MM.1S (cell line): ENCODE measurements at regions not wholly inside any gene's neighbourhood (a gene's known extent, or its start where the extent isn't known, plus 50 kb on each side); places are given as distances from the start of the nearest gene placed in this dataset.

Experiments used
- DNase-seq: peaks from one replicate; pipeline ENCODE4 v3.0.0-alpha.2; 2015
- H2AFZ ChIP-seq: fragments of 300-600 bp; sonication (generic); 2 replicates; pipeline ENCODE4 v1.6.0; 2016; ENCODE audit warnings: antibody characterized with exemption, low read length
- H3F3A ChIP-seq: fragments of 300-600 bp; sonication (generic); 2 replicates; pipeline ENCODE4 v1.6.1; 2016; ENCODE audit warnings: mild to moderate bottlenecking, antibody characterized with exemption, low read length, moderate library complexity, mixed read lengths; ENCODE audit not compliant: insufficient read depth
- H3K27ac ChIP-seq: fragments of 300-600 bp; sonication (generic); 2 replicates; pipeline ENCODE4 v1.5.1; 2016; ENCODE audit warnings: mild to moderate bottlenecking, low read length
- H3K27me3 ChIP-seq: fragments of 300-600 bp; sonication (generic); replicated peaks from 2 replicates; pipeline ENCODE4 v1.6.0; 2016; ENCODE audit warnings: low read length; ENCODE audit not compliant: insufficient read depth
- H3K36me3 ChIP-seq: fragments of 300-600 bp; sonication (generic); replicated peaks from 2 replicates; pipeline ENCODE4 v1.6.1; 2016; ENCODE audit warnings: mild to moderate bottlenecking, low read length, mixed read lengths; ENCODE audit not compliant: insufficient read depth
- H3K4me1 ChIP-seq: fragments of 300-600 bp; sonication (generic); 2 replicates; pipeline ENCODE4 v1.6.1; 2016; ENCODE audit warnings: low read length, mixed read lengths
- H3K4me2 ChIP-seq: fragments of 300-600 bp; sonication (generic); 2 replicates; pipeline ENCODE4 v1.6.0; 2016; ENCODE audit warnings: low read depth, low read length
- H3K4me3 ChIP-seq: fragments of 300-600 bp; sonication (generic); 2 replicates; pipeline ENCODE4 v1.5.1; 2016; ENCODE audit warnings: low read length, mixed read lengths
- H3K79me2 ChIP-seq: fragments of 300-600 bp; sonication (generic); 2 replicates; pipeline ENCODE4 v1.6.1; 2016; ENCODE audit warnings: mixed run types, low read length, mixed read lengths
- H3K9ac ChIP-seq: fragments of 300-600 bp; sonication (generic); 2 replicates; pipeline ENCODE4 v1.6.1; 2016; ENCODE audit warnings: low read length, mixed read lengths
- H3K9me2 ChIP-seq: fragments of 300-600 bp; sonication (generic); replicated peaks from 2 replicates; pipeline ENCODE4 v1.6.1; 2016; ENCODE audit warnings: mild to moderate bottlenecking, low read length, mixed read lengths; ENCODE audit not compliant: insufficient read depth
- H3K9me3 ChIP-seq: fragments of 300-600 bp; sonication (generic); replicated peaks from 2 replicates; pipeline ENCODE4 v1.6.1; 2016; ENCODE audit warnings: mild to moderate bottlenecking, low read length, mixed read lengths; ENCODE audit not compliant: insufficient read depth
- H4K20me1 ChIP-seq: fragments of 300-600 bp; sonication (generic); 2 replicates; pipeline ENCODE4 v1.6.1; 2016; ENCODE audit warnings: mild to moderate bottlenecking, low read length, moderate library complexity, mixed read lengths; ENCODE audit not compliant: insufficient read depth
- CTCF ChIP-seq: fragments of 300-600 bp; sonication (generic); IDR thresholded peaks from 2 replicates; pipeline ENCODE4 v1.5.1; 2016; ENCODE audit warnings: antibody characterized with exemption, low read length, mixed read lengths
- EZH2 ChIP-seq: fragments of 300-600 bp; sonication (generic); optimal IDR thresholded peaks from 2 replicates; pipeline ENCODE3; 2017; ENCODE audit warnings: low read depth, mild to moderate bottlenecking, antibody characterized with exemption, low read length, mixed read lengths
- EZH2phosphoT487 ChIP-seq: fragments of 300-600 bp; sonication (generic); IDR thresholded peaks from 2 replicates; pipeline ENCODE4 v1.6.1; 2018; ENCODE audit warnings: antibody characterized with exemption, low read length

GRCh38 chr15:70264014-70264582, 166.4 kb upstream of the TLE3 start:
- Histone ChIP-seq H3K27ac (no peak overlapping the region), H3K4me1 (peaks cover 15% of the 10 kb centered on the region), H2AFZ (no peak overlapping the region), H3K9me3 (no peaks in the 10 kb centered on the region), H3K4me2 (no peak overlapping the region), H4K20me1 (no peaks in the 10 kb centered on the region), H3K9me2 (no peaks in the 10 kb centered on the region), H3K79me2 (no peaks in the 10 kb centered on the region), H3K36me3 (no peaks in the 10 kb centered on the region), H3F3A (no peaks in the 10 kb centered on the region), H3K4me3 (no peak overlapping the region), H3K27me3 (no peaks in the 10 kb centered on the region), H3K9ac (no peak overlapping the region)
- no peak for TF ChIP-seq EZH2
- no peak for TF ChIP-seq EZH2phosphoT487
- DNase-seq: no peak

GRCh38 chr15:70262591-70263274, 165.0 kb upstream of the TLE3 start:
- Histone ChIP-seq H3K4me3 (no peak overlapping the region), H3K36me3 (no peaks in the 10 kb centered on the region), H3K9me2 (no peaks in the 10 kb centered on the region), H2AFZ (no peak overlapping the region), H3K4me1 (peaks cover 28% of the 10 kb centered on the region), H3K4me2 (no peak overlapping the region), H3K27me3 (no peaks in the 10 kb centered on the region), H3K9ac (no peak overlapping the region), H3K27ac (no peak overlapping the region), H4K20me1 (no peaks in the 10 kb centered on the region), H3K9me3 (no peaks in the 10 kb centered on the region), H3F3A (peaks cover 4% of the 10 kb centered on the region; the same call in 1 of the 2 replicates), H3K79me2 (no peaks in the 10 kb centered on the region)
- TF ChIP-seq CTCF (no peak), EZH2 (no peak), EZH2phosphoT487 (no peak)
- no peak for DNase-seq

- Histone ChIP-seq H3K4me1 (peaks cover 33% of the 10 kb centered on the region), H3K4me2 (no peak overlapping the region), H3K4me3 (no peak overlapping the region), H3K9me3 (no peaks in the 10 kb centered on the region), H3K79me2 (no peaks in the 10 kb centered on the region), H3K27me3 (no peaks in the 10 kb centered on the region), H3K9ac (no peak overlapping the region), H3K27ac (no peak overlapping the region), H3K36me3 (no peaks in the 10 kb centered on the region), H3K9me2 (no peaks in the 10 kb centered on the region), H2AFZ (no peak overlapping the region), H4K20me1 (no peaks in the 10 kb centered on the region), H3F3A (peaks cover 8% of the 10 kb centered on the region; the same call in 1 of the 2 replicates)
- DNase-seq: no peak
- TF ChIP-seq EZH2: no peak
- TF ChIP-seq CTCF: no peak
- no peak for TF ChIP-seq EZH2phosphoT487
These were observed 164.5 kb upstream of the TLE3 start for GRCh38 chr15:70262171-70262570.

GRCh38 chr15:70261083-70261482, 163.4 kb upstream of the TLE3 start:
- H3K9me2 ChIP-seq: no peaks in the 10 kb centered on the region
- H4K20me1 ChIP-seq: no peaks in the 10 kb centered on the region
- no peaks in the 10 kb centered on the region for H3K79me2 ChIP-seq
- no peaks in the 10 kb centered on the region for H3K9me3 ChIP-seq
- H3K36me3 ChIP-seq: no peaks in the 10 kb centered on the region
- no peaks in the 10 kb centered on the region for H3K27me3 ChIP-seq
- H3F3A ChIP-seq: peaks cover 8% of the 10 kb centered on the region; the same call in 1 of the 2 replicates
- H2AFZ ChIP-seq: no peak overlapping the region
- no peak overlapping the region for H3K9ac ChIP-seq
- no peak overlapping the region for H3K4me3 ChIP-seq
- no peak overlapping the region for H3K4me2 ChIP-seq
- no peak for DNase-seq
- TF ChIP-seq EZH2 (no peak), CTCF (no peak), EZH2phosphoT487 (no peak)
- H3K27ac ChIP-seq: no peak overlapping the region
- peaks cover 39% of the 10 kb centered on the region for H3K4me1 ChIP-seq
